D721Med (cell line): ENCODE measurements at regions not wholly inside any gene's neighbourhood (a gene's known extent, or its start where the extent isn't known, plus 50 kb on each side); places are given as distances from the start of the nearest gene placed in this dataset.
"Not testable (repeated sequence)": the region's sequence is repeated elsewhere in the genome, so short reads cannot be mapped to it uniquely, and the experiment has no call there.

Source experiments
- DNase-seq: peaks from one replicate; pipeline ENCODE4 v3.0.0; 2011; ENCODE audit warnings: low spot score; ENCODE audit not compliant: insufficient read length
- FAIRE-seq: peaks from 2 replicates; lab custom pipeline; 2011; peaks lifted over from hg19 to GRCh38; lab: Jason Lieb, UNC
- CTCF ChIP-seq: IDR thresholded peaks from 2 replicates; pipeline ENCODE4 v1.5.1; 2012; ENCODE audit warnings: mild to moderate bottlenecking, control low read depth; ENCODE audit not compliant: insufficient read depth; ENCODE audit errors: missing control alignments

DNA sequence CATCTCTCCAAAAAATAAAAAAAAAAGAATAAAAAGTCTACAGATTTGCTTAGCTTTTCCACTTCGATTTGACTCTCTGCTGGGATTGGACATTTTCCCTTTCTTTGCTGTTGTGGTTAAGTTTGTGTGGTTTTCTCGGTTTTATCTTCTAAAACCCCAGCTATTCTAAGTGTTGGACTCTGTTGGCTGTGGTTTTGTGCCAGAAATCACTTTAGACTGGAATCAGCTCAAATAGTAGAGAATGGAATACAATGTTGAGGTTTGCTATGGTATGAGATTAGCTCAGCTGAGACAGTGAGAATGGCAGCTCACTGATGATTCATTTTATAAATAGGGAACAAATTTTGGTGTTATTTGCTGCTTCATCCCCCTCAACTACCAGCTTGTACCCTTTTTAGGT lies 116.0 kb downstream of the BUB3 start:
- DNase-seq (no peak), FAIRE-seq (no peak)
- TF ChIP-seq CTCF, result no peak

DNA sequence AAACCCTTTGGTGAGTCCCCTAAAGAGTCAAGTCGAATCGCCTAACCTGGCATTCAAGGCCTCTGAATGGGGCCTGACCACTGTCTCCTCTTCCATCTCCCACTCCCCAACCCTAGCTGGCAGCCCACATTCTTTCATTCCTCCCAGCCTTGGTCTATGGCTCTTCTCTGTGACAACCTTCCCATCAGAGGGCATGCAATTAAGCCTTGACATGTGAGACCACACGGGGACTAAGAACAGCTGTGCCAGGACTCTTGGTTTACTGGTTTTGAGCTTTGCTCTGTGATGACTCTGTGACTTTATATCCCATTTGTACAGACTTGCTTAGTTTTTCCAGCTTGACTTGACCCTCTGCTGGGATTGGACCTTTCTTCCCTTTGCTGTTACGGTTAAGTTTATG lies 116.6 kb downstream of the BUB3 start:
- no peak for FAIRE-seq

GRCh38 chr10:123272171-123272570 lies 118.0 kb downstream of the BUB3 start:
- FAIRE-seq (no peak), DNase-seq (no peak)

More for the DNA sequence above, 116.6 kb downstream of the BUB3 start:
- DNase-seq, result no peak
- TF ChIP-seq CTCF, result no peak

DNA sequence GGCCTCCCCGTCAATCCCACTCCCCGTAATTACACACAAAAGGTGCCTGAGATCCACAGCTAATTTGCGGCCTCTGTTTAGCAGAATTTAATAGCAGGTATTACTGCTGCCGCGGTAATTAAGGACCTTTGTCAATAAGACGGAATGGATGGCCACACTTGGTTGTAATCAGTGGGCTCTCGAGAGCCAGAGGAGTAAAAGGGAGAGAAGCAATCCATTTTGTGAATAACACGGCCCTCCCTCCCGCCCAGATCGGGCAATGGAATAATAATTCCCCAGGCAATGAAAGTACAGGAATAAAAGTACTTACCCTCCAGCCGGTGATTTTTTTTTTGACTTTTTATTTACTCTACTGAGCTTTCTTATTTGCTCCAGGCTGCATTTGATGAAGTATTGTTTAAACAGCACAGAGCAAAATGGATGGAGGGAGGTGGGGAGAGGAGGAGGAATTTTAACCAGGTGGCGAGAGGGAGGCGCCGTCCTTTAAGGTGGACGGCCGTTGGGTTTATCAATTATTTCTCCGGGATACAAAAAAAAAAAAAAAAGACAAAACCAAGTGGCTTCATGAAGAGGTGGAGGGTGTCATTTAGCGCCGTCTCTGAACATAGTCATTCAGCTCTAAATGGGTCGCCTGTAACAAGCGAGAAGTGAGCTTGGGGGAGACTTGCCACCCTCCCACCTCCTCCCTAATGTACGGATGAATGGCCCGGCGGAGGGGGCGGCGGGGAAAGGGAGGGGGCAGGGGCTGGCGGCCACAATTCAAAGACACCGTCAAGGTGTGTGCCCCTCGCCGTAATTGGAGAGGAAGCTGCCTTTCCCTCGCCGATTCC lies 120.3 kb downstream of the BUB3 start:
- TF ChIP-seq CTCF, result no peak
- no peak for DNase-seq
- FAIRE-seq, result no peak

More at GRCh38 chr10:123272171-123272570, 118.0 kb downstream of the BUB3 start:
- TF ChIP-seq CTCF, result peak; percentile 17

DNA sequence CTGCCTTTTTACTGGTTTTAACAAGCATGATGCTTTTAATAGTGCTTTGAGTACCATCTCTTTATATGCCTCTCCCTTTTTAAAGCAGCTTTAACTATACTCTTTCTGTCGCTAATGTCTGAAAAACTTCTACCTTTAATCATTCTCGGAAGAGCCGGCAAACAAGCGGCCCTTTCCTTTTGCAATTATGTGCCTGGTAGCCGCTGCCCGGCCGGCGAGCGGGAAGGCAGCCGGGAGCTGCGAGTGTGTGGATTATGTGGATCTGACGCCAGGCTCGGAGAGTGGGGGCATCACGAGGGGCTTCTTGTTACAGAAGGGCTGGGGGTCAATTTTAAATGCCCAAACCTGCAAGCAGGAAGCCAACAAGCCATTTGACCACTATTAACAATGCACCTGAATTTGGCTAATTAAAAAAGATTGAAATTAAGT lies 120.9 kb downstream of the BUB3 start:
- FAIRE-seq (no peak), DNase-seq (no peak)
- TF ChIP-seq CTCF, result no peak

DNA sequence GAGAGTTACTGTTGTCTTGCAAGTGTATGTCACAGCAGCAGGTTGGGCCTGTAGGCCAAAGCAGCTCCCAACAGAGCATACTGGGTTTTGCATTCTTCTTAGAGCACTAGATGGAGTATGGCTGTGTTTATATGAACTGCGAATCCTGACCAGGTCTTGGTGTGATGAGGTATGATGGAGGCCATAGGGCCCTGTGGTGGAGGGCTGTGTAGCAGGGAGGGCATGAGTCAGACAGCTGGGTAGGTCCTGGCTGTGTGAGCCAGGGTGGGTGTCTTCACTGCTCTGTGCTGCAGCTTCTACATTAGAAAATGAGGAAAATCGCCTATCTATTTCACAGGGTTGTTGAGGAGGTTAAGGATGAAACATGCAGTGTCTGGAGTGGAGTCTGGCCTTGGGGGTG lies 124.2 kb downstream of the BUB3 start:
- FAIRE-seq, result no peak
- no peak for DNase-seq
- TF ChIP-seq CTCF, result no peak

DNA sequence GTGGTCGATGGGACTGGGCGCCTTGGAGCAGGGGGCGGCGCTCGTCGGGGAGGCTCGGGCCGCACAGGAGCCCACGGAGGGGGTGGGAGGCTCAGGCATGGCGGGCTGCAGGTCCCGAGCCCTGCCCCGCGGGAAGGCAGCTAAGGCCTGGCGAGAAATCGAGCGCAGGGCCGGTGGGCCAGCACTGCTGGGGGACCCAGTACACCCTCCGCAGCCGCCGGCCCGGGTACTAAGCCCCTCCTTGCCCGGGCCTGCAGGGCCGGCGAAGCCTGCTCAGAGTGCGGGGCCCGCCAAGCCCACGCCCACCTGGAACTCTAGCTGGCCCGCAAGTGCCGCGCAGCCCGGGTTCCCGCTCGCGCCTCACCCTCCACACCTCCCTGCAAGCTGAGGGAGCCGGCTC lies 129.2 kb downstream of the BUB3 start:
- DNase-seq, FAIRE-seq: not testable (repeated sequence)
